ENCODE measurements at regions not wholly inside any gene's neighbourhood (a gene's known extent, or its start where the extent isn't known, plus 50 kb on each side); places are given as distances from the start of the nearest gene placed in this dataset.

GRCh38 chr7:113810080-113810744 is 108.6 kb downstream of the PPP1R3A start:
- TF ChIP-seq CTCF (conservative IDR thresholded peaks at IDR 0.05; ENCODE audit: low read length) (no peak), EZH2phosphoT487 (IDR thresholded peaks at IDR 0.05; ENCODE audit: borderline replicate concordance, low read depth, low read length) (no peak)

Measured in OCI-LY7 (cell line).